ENCODE measurements at regions not wholly inside any gene's neighbourhood (a gene's known extent, or its start where the extent isn't known, plus 50 kb on each side); places are given as distances from the start of the nearest gene placed in this dataset.

DNA sequence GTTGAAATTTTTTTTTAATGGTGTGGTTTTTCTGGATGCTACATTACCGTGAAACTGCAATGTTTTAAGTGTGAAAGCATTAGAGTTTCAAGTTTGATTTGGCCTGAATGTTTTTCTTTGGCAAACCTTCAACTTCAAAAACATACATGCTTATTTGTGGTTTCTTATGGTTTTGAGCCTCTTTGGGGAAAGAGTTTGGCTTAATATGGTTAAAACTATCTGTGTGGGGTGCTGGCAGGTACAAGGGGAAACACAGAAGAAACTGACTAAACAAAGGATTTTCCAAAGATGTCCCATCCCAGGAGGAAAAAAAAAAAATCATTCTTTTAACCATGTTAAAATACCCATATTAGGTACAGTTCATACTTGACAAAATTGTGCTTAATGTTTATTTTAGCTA, 121.1 kb downstream of the HGF start:
- no peak for DNase-seq (ENCODE audit: low spot score)

DNA sequence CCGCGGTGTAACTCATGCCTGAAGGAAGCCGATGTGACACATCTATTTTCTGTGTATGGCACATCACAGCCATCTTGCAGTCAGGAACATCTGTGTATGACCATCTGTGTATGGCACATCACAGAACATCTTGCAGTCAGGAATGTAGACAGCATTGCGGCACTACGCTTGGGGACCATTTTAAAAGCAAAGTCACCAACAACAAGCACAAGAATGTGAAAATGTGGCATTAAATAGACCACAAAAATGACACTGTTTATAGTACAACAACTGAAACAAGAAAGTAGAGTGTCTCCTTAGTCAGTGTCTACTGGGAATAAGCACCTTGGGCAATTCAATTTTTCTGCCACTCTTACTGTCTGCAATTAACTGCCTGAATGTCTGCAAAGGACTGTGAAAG, 124.4 kb downstream of the HGF start:
- DNase-seq (ENCODE audit: low spot score): no peak

DNA sequence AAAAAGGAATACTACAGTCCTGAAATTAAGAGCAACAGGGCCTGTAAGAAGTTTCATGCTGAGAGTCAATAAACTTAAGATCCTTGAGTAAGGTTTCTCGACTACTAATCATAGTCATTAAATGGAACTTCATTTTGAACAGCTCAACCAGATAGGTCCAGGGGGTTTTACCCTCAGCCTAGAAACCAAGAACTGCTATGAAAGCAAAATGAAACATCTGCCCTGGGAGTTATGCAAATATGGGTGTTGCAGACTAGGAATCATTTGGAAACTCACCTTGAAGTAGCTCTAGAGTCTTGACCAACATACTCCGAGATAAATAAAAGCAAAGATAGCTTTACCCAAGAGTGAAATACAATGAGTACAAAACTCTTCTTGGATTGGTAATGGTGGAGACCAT, 128.0 kb downstream of the HGF start:
- no peak for DNase-seq (ENCODE audit: low spot score)

GRCh38 chr7:81638198-81638597, 131.6 kb downstream of the HGF start:
- no peak for DNase-seq (ENCODE audit: low spot score)

GRCh38 chr7:81637534-81637933, 132.3 kb downstream of the HGF start:
- DNase-seq (ENCODE audit: low spot score): no peak

GRCh38 chr7:81632418-81632817, 137.4 kb downstream of the HGF start:
- no peak for DNase-seq (ENCODE audit: low spot score)

DNA sequence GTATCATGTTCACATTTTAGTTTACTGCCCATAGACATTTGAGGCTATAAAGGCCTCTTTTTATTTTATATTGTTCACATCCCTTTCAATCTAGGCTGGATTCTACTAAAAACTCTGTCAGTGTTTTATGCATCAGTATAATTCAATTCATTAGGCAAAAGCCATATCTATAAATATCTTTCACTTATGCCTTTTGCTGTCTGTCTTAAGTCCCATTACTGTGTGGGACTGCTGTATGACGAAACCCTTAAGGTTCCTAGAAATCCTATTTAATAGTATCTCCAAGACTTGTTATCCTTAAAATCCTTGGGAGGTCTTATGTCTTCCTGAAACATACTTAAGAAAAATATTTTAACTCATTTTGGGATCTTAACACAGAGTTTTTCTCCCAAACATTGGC, 139.2 kb downstream of the HGF start:
- DNase-seq (ENCODE audit: low spot score): no peak

DNA sequence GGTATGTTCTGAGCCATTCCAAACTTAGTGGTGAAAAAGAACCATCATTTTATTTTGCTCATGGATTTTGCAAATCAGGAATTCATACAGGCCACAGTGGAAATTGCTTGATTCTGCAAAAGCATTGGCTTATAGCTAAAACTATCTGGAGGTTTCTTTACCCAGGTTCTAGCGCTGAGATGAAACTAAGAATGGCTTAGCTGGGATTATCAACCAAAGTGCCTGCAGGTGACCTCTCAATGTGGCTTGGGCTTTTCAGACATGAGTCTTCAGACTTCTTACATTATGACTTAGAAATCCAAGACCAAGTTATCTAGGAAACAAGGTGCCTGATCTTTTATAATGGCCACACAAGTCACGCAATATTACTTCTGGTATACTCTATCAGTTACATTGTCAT, 140.1 kb downstream of the HGF start:
- DNase-seq (ENCODE audit: low spot score): no peak

- no peak for DNase-seq (ENCODE audit: low spot score)
Observed at GRCh38 chr7:81628951-81629350, 140.9 kb downstream of the HGF start.

DNA sequence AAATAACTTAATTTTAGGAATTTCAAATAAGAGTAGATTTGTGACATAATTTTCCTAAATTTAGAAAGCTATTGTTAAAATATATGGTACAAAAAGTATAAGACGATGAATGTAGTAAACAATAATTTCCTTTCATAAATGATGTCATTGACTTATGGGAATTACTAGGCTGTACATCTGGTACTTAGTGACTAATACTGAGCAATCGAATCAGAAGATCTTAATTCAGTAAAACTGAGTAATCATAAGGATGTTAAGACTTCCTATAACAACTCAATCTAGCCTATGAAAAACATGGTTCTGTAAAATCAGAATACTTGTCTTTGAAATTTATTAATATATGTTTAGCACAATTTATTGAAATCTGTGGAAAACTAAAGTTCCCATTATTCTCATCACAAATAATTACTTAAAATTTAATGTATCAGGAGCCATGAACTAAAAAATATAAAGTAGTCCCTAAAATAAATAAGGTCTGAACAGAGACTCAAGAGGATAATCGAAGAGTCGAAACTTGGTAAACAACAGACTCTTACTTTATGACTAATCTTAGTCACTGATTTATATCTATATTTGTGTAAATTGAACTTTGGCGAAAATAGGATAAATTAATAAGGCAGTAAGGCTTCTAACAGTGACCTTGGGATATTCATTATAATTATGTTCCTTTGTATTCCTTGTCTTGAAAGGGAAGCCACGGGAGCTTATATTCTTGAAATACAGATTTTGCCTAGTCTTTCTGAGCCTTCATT, 142.1 kb downstream of the HGF start:
- DNase-seq (ENCODE audit: low spot score): no peak

DNA sequence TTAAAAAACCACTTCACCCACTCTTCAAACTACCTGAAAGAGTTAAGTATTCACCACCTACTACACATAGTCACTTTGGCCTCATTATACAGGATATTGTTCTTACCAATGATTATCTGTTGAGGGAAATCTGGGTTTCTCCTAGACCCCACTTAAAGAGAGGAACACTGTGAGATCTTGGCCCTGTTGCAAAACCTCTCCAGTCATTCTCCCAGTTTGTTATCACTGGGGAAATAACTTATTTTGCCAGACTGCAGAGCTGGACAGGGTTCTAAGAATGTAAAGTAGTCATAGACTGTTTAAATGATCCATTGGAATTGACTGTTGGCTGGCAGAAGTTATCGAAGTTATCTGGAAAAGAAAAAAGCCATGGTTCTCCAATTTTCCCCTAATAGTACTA, 143.8 kb downstream of the HGF start:
- DNase-seq (ENCODE audit: low spot score): no peak

DNA sequence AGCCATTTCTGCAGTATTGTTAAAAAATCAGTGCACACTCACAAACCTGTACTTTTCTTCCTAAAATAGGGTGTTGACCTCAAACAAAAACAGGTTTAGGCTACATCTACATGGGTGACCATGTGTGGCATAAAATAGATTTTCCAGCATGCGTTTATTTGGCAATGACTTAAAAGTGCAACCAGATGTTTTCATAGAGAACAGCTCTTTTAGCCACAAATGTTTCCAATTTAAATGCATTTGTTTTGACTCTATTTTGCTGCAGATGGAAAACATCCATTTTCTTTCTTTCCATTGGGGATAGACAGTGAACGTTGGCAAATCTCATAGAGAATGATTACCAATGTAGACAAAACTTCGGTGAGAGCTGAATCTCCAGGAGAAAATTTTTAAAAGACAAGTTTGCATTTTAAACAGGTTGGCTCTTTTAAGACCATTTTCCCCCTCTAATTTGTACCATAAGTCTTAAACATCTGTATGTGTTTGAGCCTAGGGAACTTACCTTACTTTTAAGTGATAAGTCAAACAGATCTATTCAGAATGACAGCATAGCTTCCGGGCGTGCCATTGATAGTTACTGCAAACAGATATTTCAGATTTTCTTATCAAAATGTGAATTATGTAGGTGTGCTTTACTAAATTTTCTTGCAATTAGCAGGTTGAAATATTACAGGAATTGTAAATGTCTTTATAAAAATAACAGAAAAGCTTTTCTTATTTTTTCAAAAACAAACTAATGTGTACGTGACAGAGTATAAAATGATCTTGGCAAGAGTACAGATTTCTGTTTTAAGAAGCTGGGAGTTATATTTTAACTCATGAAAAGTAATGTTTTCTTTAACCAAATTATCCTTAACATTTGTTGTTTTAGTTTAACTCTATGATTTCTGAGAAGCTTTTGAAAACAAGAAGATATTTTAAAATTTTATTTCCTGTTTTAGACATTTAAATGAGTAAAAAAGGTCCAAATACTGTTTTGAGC, 144.9 kb downstream of the HGF start:
- no peak for DNase-seq (ENCODE audit: low spot score)

DNA sequence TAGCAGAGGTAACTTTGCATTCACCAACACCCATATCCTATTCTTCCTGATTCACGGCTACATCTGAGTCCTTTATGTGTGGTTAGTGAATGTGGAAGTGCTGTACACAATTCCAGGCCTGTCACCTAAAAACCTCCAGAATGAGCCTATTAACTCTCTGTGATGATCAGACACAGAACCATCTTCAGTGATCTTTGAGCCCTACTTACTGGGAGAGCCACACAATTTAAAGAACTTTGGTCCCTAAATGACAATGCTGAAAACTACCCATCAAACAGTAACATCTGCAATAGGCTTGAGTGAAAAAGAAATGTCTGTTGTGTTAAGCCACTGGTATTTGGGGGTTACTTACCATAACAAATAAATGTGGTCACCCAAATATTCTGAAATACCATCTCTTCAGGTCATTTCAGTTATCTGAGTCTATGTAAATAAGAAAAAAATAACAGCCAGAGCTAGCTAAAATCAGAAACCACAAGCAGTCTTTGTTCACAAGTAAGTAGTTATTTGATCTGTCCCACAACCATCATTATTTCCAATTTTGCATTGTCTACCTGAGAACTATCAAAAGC, 145.7 kb downstream of the HGF start:
- no peak for DNase-seq (ENCODE audit: low spot score)

GRCh38 chr7:81623251-81623855, 146.5 kb downstream of the HGF start:
- no peak for DNase-seq (ENCODE audit: low spot score)

DNA sequence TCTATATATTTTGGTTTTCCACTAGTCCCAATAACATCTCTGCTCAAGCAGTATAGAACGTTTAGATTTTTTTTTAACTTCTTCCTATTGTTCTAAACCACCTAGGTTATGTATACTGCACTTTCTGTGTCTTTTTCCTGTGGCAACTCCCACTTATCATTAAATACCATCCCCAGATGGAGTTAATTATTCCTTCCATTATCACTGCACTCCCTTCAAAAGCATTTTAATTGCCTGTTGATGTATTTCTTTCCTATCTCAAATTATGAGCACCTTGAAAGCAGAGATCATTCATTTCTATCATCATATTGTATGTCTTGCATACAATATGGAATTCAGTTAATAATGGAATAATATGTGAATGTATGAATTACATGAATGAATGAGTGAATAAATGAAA, 148.0 kb downstream of the HGF start:
- no peak for DNase-seq (ENCODE audit: low spot score)

DNA sequence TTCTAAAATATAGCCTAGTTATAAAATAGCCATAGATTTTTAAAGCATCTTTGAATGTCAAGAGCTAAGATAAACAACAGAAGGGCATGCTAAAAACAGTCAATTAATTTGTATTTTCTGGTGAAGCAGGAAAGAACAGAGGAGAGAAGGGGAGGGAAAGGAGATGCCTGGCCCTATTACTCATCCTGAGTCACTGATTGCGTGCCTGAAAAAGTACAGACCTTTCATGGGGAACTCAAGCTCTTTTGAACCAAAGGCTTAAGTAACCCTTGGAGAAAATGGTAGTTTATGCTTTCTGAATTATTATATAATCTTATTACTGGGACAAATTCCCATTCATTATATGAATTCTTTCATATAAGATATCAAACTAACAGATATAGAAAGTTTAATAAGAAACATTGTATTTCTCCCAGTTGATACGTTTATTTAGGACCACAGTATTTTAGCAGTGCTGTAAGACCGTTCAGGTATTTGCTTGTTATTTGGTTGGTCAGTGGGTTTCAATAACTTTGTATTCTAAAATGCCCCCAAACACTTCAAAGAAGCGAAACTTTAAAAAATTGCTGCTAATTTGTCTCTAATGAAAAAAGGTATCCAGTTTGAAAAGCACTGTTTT, 151.3 kb downstream of the HGF start:
- peak; percentile 54 for DNase-seq (ENCODE audit: low spot score)

- no peak for DNase-seq (ENCODE audit: low spot score)
Observed at GRCh38 chr7:81616951-81617350, 152.9 kb downstream of the HGF start.

- no peak for DNase-seq (ENCODE audit: low spot score)
Observed at GRCh38 chr7:81611805-81612204, 158.0 kb downstream of the HGF start.

- DNase-seq (ENCODE audit: low spot score): no peak
Observed at GRCh38 chr7:81611040-81611439, 158.8 kb downstream of the HGF start.

DNA sequence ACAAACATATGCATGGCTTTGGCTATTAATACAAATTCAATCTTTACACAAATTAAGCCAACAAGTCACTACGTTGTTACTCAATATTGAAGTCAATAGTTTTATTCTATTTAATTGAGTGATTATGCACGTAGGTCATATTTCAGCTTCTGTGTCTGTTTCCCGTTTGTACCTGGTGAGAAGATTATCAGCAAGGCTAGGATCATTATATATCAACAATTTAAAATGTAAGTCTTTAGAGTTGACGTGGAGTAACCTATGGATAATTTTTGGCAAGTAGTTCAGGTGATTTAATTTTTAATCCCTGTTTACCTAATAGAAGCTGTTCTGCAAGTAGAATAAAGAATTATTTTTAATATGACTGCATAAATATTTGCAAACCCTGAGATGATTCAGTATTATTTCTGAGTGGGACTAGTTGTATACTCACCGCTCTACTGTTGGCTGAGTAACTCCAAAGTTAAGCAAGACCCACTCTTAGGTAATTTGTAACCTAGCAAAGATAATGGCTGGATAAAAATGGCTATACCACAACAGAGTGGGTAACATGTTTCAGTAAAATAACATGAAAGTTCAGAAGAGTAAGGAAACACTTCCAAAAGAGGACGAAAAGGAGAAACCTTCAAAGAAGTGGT, 161.0 kb downstream of the HGF start:
- DNase-seq (ENCODE audit: low spot score): no peak

DNA sequence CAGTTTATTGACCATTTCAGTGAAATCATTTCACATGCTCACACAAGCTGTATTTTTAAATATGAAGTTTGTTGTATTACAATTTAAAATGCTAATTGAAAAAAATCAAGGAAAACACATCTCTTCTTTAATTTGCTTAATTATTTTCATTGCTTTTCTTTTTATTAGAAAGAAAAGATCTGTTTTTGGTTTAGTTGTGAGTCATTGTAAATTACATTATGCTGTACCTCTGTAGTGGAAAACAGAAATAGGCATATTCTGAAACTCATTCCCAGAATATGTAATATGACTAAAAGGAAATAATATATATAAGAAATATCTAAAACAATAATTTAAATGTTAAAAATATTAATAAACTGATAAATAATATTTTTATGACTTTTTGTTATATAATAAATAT, 161.9 kb downstream of the HGF start:
- no peak for DNase-seq (ENCODE audit: low spot score)

Measured in LoVo (cell line).